ENCODE measurements at regions not wholly inside any gene's neighbourhood (a gene's known extent, or its start where the extent isn't known, plus 50 kb on each side); places are given as distances from the start of the nearest gene placed in this dataset.

- TF ChIP-seq NR0B2 (CRISPR knock-in tag; IDR thresholded peaks at IDR 0.05) (0 out of 2 replicates have a peak, but pooled peaks have one; percentile 47), TAF1 (CRISPR knock-in tag; IDR thresholded peaks at IDR 0.05) (0 out of 2 replicates have a peak, but pooled peaks have one; percentile 9), ZNF567 (CRISPR knock-in tag; IDR thresholded peaks at IDR 0.05; ENCODE audit: borderline replicate concordance) (no peak), ATF4 (CRISPR knock-in tag; IDR thresholded peaks at IDR 0.05) (no peak), ZNF740 (CRISPR knock-in tag; IDR thresholded peaks at IDR 0.05) (no peak), ZXDC (CRISPR knock-in tag; IDR thresholded peaks at IDR 0.05) (no peak), HMGXB3 (CRISPR knock-in tag; IDR thresholded peaks at IDR 0.05; ENCODE audit: borderline replicate concordance) (no peak), SKIL (CRISPR knock-in tag; IDR thresholded peaks at IDR 0.05; ENCODE audit: borderline replicate concordance) (no peak), POLR2G (IDR thresholded peaks at IDR 0.05; ENCODE audit: low read depth, low read length) (0 out of 2 replicates have a peak, but pooled peaks have one; percentile 41), SAP130 (CRISPR knock-in tag; IDR thresholded peaks at IDR 0.05; ENCODE audit: low read depth) (0 out of 2 replicates have a peak, but pooled peaks have one; percentile 7), ARID2 (CRISPR knock-in tag; IDR thresholded peaks at IDR 0.05; ENCODE audit: borderline replicate concordance) (no peak), TBX3 (IDR thresholded peaks at IDR 0.05; ENCODE audit: borderline replicate concordance) (no peak), ZNF724P (CRISPR knock-in tag; IDR thresholded peaks at IDR 0.05; ENCODE audit: borderline replicate concordance) (0 out of 2 replicates have a peak, but pooled peaks have one; percentile 35), ZFY (CRISPR knock-in tag; IDR thresholded peaks at IDR 0.05) (peak; percentile 33; the same call in 1 of the 2 replicates), ZNF678 (CRISPR knock-in tag; IDR thresholded peaks at IDR 0.05) (no peak), FOXA1 (IDR thresholded peaks at IDR 0.05) (no peak), FOXA1 (CRISPR knock-in tag; IDR thresholded peaks at IDR 0.05) (0 out of 2 replicates have a peak, but pooled peaks have one; percentile 0)
Observed at GRCh38 chr17:77297693-77298666, 157.2 kb downstream of the SEC14L1 start (continued).

Data from HepG2 (cell line).